NCI-H2171 treated with DMSO at 0.1 percent for 48 hours (cell line): ENCODE measurements at regions not wholly inside any gene's neighbourhood (a gene's known extent, or its start where the extent isn't known, plus 50 kb on each side); places are given as distances from the start of the nearest gene placed in this dataset.
"Not testable (repeated sequence)": the region's sequence is repeated elsewhere in the genome, so short reads cannot be mapped to it uniquely, and the experiment has no call there.

Source experiments
- DNase-seq: peaks from one replicate; lab custom pipeline; 2025; lab: John Stamatoyannopoulos, UW

DNA sequence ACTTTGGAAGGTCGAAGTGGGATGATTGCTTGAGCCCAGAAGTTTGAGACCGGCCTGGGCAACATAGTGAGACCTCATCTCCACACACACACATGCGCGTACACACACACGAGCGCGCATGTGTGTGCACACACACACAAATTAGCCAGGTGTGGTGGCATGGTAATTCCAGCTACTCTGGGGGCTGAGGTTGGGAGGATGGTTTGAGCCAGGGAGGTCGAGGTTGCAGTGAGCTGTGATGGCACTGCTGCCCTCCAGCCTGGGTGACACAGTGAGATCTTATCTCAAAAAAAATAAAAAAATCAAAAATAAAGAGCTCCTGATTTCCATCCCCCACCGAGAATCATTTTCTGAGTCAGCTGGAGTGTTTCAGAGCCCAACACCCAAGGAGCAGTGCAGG lies 261.5 kb upstream of the PLGLB2 start:
- not testable (repeated sequence) for DNase-seq

DNA sequence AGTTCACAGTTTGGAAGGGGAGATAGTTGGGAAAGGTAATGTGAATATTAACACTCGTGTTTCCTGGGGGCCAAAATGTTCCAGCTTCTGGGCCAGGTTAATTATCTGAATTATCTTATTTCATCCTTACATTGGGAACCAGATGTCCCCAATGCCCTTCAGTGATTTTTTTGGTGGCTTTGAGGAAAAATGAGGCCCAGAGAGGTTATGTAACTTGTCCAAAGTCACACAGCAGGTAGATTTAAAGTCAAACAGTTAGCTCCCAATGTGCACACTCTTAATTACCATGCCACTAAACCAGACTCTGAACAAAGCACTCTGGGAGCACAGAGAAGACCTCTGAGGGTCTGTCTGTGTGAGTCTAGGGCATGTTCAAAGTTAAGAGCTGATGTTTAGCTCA lies 259.9 kb upstream of the PLGLB2 start:
- DNase-seq, result not testable (repeated sequence)

DNA sequence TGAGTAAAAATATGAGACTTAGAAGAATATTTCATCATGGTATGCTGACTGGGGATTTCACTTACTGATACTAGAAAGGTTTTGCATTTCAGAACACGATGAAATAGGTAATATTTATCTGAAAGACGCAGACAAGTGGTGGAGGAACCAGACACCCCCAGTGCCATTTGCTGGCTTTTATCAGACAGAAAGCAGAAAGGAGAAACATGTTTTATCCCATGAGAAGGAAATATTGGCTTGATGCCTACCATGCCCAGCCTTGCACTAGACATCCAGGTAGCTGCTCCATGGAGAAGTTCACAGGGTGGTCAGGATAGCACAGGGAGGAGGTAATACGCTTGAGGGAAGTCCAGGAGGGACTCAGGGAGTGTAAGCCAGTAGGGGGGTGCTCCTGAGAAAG lies 258.9 kb upstream of the PLGLB2 start:
- not testable (repeated sequence) for DNase-seq

DNA sequence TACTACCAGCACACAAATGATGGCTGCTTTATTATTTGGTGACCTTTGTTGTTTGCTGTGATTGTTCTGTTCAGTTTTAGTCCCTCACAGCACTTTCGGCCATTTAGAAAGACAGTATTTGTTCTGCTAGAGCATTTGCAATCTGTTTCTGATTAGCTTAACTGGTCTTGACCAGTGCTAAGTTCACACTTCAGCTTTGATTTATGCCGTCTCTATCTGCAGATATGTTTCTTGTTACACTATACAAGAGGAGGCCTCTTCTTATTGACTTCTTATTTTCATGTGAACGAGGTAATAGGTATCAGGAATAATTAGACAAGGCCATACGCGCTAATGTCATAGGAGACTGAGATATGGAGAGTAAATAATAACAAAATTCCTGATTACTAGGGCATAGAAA lies 253.0 kb upstream of the PLGLB2 start:
- not testable (repeated sequence) for DNase-seq

DNA sequence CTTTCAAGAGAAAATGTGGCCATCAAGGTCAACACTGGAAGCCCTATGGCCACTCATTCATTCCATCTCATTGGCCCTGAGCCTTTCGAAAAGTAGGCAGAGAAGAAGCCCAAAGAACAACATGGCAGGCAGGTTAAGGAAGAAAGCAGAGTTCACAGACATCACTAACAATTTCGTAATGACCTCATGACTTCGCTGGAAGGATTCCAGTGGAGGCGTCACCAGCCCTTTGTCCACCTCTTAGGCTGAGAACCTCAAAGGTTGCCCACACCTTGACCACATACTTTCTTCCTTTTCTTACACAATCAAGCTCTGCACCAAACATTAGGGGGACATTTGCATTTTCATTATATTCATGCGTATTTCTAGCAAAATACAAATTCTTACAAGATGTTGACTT lies 252.4 kb upstream of the PLGLB2 start:
- not testable (repeated sequence) for DNase-seq

DNA sequence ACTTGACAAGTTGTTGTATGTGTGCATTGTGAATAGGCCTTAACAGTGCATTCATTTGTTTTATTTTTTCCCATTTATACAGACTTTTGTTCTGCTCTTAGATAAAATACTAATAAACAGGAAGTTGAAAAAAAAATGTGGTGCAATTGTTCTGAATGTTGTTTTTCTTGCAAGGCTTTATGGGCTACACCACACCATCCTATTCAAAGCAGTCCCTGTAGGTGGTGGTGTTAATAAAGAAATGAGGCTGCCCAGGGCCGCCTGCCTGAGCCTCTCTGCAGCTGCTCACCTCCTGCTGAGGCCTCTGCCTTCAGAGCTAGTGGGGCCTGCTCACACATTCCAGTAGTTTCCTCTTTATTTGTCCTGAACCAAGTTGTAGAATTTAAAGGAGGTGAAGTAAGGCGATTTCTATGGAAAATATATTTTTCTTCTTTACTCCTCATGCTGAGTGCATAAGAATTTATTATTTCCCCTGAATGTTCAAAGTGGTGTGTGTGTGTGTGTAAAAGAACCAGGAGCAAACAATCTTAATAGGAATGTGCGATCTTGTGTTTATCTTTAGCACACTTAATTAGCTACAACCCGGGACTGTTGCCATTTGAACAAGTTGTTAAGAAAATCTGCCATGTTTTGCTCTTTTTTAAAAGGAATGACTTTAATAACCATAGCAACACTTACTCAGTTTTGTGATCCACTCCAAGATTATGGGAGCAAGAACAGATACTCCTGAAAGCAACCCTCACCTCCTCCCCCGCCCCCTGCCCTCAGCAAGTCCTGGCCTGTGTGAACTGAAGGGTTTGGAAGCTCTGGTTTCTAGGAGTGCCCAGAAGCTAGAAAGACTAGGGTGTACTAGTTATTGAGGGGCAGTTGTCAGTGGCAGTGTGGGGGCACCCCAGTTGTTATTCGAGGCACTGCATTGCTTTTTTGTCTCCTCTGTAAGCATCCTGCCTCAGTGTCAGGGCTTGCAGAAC lies 251.6 kb upstream of the PLGLB2 start:
- DNase-seq, result not testable (repeated sequence)

DNA sequence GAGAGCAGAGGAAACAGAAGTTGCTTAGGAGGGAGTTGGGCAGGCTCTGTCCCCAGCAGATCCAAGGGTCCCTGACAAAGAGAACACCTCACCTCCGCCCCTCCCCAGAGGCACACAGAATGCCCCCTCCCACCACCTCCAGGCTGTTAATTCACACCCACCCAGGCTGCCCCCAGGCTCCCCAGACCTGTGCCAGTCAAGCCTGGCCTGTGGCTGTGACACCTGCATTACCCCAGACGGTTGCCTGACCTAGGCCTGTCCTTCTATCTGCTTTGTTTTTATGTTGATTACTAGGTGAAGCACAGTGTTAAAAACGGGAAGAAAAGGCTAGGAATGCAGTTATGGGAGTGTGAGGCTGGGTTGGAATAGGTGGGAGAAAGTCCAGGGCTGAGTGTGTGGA lies 250.8 kb upstream of the PLGLB2 start:
- not testable (repeated sequence) for DNase-seq

DNA sequence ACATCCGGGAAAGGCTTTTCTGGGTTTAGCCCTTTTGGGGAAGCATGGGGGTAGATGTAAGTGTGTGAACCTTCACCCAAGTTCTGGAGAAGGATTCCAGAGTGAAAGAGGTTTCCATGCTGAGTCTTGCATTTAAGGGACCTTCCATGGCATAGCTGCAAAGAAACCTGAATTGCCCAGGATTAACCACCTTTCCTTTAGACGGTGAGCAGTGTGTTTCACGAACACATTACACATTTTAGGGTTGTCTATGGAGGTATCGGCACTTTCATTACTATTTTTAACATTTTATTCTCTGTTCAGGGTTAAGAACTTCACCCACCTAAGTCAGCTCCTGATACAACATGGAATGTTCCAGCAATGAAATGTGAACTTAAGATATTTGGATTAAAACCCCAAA lies 250.2 kb upstream of the PLGLB2 start:
- DNase-seq, result not testable (repeated sequence)

DNA sequence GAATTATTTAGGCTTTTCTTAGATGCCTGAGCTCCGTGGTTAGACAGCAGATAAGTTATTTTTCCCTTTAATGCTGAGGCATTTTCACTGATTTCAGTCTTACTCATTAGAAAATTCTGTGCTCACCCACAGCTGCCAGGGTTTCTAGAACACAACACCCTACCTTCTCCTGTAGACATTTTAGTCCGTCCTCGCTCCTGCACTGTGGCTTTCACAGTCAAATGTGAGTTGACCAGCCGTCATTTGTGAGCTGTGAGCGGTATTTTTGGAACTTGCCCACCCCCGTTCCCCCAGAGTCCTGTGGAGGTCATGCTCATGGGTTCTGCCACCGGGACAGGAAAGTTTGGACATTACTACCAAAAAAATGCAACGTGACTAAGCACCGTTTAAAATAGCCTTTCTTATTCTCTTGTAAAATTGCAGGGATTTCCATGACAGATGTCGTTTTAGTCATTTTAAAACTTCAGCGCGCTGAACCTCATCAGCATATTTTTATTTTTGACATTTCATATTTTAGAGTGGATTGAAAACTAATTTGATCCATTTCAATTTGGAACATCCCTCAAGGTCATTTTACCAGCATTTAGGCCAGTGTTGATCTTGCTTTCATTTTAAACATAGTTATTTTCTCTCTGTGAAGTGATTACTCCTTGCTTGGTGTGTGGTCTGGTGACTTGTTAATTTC lies 249.6 kb upstream of the PLGLB2 start:
- DNase-seq, result not testable (repeated sequence)

DNA sequence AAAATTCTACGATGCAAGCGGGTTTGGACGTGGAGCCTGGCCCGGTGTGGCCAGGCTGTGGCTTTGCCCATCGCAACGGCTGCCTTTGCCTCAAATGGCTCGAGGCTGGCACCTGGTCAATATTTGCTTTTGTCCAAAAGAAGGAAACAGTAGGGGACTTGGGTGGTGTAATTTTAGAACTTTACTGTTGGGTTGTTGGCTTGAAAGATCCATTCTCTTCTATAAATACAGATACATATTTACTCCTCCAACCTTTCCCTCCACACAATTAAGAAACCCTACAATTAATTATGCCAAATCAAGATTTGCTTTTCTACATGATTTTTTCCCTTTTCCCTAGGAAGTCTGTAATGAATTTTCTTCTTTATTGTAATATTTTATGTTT lies 249.0 kb upstream of the PLGLB2 start:
- DNase-seq, result not testable (repeated sequence)

DNA sequence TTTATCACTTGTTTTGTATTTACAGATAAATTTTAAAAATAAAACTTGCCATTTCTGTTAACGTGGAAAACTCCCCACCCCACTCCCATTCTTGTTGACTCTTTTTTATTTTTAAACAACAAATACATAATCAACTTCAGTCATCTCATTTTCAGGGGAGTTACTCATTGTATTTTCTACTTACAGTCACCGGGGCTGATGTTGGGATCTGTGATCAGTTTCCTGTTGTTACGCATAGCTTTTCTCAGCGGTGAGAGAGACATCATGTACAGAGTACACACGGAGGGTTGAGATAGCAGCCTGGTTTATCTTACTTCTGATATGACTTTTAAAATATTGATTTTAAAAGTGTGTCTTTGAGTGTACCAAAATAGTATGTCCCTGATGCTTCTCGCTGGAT lies 248.0 kb upstream of the PLGLB2 start:
- not testable (repeated sequence) for DNase-seq

DNA sequence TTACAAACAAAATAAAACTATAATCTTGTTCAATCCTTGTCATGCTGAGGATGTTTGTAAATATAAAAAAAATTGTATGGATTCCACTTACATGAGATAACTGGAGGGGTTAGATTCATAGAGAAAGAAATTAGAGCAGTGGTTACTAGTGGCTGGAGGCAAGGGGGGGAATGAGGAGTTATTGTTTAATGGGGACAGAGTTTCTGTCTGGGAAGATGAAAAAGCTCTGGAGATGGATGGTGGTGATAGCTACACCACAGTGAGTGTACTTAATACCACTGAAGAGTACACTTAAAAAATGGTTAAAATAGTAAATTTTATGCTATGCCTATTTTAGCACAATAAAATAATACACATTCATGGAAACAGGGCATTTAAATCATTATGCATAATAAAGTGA lies 247.5 kb upstream of the PLGLB2 start:
- DNase-seq, result not testable (repeated sequence)

DNA sequence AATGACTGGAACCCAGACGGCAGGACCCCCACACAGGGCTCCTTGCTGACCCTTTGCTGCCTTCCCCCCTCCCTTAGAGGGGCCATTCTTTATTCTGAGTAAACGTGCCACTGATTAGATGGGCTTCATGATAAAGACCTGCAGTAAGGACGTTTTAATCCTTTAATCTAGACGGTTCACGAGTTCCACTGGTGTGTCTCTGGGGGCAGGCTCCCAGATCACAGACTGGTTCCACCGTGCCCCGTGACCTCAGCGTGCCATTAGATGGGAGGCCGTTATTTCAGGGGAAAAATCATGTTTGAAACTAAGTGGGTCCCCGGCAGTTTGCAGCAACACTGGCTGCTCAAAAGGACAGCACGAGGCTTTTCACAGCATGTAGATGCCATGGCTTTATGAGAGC lies 246.9 kb upstream of the PLGLB2 start:
- DNase-seq, result not testable (repeated sequence)

DNA sequence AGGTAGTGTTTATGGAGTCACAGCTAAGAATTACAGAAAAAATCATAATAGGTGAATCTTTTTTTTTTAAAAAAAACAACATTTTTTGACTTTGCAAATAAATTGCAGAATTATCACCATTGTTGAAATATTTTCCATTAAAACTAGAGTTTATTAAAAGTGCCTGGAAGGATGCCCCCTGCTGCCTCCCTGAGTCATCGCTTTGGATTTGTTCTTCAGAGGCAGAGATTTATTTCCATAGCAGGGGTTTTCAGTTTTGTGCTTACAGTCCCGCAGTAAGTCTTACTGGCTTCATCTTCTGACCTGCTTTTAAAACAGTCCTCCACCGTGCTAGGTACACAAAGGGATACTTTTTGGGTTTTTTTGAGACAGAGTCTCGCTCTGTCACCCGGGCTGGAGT lies 244.9 kb upstream of the PLGLB2 start:
- not testable (repeated sequence) for DNase-seq

DNA sequence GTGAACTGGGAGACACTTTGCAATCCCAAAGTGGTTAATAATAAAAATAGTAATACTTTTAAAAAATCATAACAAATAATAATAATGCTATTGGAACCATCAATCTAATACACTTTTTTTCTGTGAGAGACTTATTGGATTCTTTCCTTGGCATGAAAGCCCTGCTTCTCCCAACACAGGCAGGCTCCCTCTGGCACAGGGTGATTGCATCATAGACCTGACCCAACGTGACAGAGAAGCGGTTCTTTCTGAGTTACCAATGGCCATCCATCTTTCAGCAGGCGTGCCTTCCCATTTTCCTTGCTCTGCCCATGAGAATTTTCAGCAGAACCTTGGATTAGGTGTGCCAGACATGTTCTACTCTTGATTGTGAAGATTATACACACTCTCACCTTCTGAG lies 242.6 kb upstream of the PLGLB2 start:
- DNase-seq, result not testable (repeated sequence)

DNA sequence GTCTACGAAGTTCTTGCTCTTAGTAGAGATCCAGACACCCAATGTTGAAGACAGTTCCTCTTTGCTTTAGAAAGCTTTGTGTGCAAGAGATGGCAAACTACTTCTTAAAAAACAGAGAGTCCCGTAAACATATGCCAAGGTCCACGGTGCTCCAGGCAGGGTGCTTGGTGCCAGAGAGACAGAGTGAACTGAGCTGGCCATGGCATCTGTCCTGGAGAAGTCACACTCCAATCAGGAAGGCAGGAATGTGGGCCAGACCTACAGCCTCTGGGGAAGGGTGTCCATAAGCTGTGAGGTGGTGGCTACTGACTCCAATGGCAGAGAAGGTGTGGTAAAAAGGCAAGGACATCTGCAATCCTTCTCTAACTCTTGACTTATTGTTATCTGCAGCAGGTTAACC lies 242.0 kb upstream of the PLGLB2 start:
- not testable (repeated sequence) for DNase-seq

DNA sequence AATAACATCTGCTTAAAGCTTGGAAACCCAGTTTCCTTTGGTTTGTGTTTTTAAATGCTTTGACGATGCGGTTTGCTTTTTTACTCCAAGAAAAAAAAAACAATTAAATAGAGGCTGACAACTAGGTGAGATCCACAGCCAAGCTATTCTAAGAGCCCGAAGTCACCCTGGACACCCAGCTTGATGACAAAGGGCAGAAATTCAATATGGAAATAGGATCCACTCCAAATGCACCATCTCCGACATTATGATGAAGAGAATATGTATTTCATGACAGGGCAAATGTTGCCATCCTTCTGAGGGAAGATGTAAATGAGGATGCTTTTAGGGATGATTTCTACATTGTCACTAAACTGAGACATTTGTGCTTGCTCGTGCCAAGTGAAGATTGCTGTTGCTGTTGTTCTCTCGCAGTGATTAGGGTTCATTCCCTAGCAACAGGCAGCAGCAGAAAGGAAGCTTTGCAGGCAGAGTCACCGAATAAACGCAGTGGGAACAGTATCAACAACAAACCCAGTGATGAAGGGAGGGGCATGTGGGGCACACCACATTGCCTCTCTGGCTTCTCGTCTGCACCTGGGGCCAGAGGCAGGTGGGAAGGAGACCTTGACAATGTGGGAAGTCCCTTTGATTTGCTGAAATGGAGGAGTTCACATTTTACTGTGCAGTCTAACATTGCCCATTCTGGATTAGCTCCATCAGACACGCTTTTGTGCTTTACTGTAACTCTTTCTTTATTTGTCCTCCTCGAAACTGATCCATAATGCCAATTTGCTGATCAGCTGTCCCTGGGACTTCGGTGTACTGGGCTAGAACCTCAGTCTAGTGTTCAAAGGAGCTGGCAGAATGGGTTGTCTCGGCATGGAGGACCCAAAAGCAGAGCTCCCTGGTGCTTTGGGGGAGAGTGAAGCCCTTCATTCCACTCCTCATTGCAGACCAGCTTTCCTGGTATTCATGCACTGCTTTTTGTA lies 240.2 kb upstream of the PLGLB2 start:
- not testable (repeated sequence) for DNase-seq

DNA sequence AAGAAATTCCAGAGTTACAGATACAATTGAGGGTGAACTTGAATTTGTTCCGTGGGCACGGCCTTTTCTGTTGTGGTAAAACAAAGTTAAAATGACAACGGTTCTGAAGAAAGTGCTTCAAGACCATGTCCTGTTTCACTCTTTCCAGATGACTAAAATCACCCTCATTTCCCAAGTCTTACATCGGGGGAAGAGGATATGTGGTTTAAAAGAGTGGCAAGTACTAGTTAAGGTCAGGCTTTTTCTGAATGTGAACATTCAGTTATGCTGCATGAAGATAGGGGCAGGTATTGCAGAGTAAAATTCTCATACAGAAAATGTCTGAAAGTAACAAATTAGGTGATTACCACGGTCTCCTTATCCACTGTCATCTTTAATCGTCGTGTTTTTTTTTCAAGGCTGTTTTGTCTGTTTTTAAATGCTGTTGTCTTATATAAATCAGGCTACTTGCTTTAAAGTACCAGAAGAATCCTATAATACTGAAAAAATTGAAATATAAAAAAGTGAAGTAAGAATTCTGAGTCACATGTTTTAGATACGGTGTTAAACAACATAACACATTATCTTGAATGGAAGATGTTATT lies 236.6 kb upstream of the PLGLB2 start:
- not testable (repeated sequence) for DNase-seq

DNA sequence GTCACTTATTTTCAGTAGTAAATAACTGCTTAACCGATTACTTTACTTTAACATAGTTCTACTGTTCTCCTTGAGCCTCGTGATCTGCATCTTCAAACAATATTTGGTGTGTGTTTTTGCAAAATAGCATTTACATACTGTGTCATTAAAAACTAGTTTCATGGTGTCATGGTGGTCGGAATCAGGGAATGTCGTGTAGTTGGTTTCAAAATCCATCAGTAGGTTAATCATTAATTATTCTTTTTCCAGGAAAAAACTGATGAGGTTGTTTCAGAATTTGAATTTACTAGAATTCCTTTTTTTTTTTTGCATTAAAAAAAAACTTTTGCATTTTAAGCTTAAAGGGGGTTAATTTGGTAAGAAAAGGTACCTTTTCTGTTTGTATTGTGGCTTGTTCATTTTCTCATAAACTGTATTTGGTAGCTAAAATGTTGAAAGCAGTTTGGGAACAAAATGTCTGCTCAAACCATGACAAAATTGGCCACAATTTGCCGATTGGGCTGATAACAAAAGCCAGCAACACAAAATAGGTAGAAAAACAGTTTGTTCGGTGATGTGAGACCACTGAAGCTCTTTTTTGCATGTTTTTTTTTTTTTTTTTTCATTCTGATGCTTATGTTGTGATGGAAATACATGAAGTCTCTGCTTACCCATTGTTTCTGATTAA lies 234.9 kb upstream of the PLGLB2 start:
- DNase-seq, result not testable (repeated sequence)

DNA sequence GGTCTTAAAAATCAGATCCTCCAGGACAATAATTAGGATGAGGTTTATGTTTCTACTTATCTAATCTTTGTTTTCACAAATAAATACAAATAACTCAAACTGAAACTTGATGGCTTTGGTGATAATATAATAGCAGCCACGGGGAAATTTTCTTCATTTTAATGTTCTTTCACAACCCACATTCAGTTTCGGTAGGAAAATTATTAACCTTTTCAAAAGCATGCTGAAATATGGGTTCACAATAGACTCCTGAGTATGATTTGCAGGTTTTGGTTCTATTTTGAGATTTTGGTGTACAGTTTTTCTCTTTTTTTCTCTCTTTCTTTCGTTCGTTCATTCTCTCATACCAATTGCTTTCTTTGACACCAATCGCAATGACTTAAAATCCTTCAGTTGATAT lies 233.9 kb upstream of the PLGLB2 start:
- DNase-seq, result not testable (repeated sequence)

DNA sequence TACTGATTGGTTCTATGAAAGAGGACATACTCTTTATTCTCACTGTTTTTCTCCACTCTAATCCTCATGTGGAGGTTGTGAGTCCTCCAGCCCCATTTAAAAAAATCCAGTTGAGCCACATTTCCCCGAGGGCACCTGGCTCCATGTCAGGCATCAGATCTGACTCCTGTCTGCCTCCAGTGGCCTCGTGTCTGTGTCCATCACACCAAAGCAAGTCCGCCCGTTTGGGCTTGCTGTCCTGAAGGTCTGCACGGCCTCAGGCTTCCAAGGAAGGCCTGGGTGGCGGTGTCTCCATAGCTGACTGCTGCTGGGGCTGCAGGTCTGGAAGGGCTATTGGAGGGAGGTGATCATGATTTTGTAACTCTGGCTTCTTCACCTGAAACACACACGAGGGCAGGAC lies 233.4 kb upstream of the PLGLB2 start:
- DNase-seq, result not testable (repeated sequence)
